Activated T-helper 17 cell treated with anti-CD3 and anti-CD28 coated beads, Interleukin-2, amount 50 U/mL, for 72 hours (primary cell): ENCODE measurements at regions not wholly inside any gene's neighbourhood (a gene's known extent, or its start where the extent isn't known, plus 50 kb on each side); places are given as distances from the start of the nearest gene placed in this dataset.

Experiments used
- ATAC-seq: fragments of 150-1000 bp; cut with Tn5 transposase; replicated peaks from 2 replicates; pipeline ENCODE4 v1.10.0; 2021; ENCODE audit warnings: mild to moderate bottlenecking, moderate library complexity
- H3K27ac Mint-ChIP-seq: one replicate; pipeline ENCODE4 v1.8.0; 2022; ENCODE audit warnings: mixed read lengths
- H3K27me3 Mint-ChIP-seq: one replicate; pipeline ENCODE4 v1.8.0; 2022; ENCODE audit warnings: mixed read lengths
- H3K36me3 Mint-ChIP-seq: one replicate; pipeline ENCODE4 v1.8.0; 2022; ENCODE audit warnings: low read depth, mild to moderate bottlenecking, mixed read lengths
- H3K4me1 Mint-ChIP-seq: one replicate; pipeline ENCODE4 v1.8.0; 2022; ENCODE audit warnings: mixed read lengths
- H3K4me3 Mint-ChIP-seq: one replicate; pipeline ENCODE4 v1.8.0; 2022; ENCODE audit warnings: mild to moderate bottlenecking, mixed read lengths
- H3K9me3 Mint-ChIP-seq: one replicate; pipeline ENCODE4 v1.8.0; 2022; ENCODE audit warnings: mixed read lengths

DNA sequence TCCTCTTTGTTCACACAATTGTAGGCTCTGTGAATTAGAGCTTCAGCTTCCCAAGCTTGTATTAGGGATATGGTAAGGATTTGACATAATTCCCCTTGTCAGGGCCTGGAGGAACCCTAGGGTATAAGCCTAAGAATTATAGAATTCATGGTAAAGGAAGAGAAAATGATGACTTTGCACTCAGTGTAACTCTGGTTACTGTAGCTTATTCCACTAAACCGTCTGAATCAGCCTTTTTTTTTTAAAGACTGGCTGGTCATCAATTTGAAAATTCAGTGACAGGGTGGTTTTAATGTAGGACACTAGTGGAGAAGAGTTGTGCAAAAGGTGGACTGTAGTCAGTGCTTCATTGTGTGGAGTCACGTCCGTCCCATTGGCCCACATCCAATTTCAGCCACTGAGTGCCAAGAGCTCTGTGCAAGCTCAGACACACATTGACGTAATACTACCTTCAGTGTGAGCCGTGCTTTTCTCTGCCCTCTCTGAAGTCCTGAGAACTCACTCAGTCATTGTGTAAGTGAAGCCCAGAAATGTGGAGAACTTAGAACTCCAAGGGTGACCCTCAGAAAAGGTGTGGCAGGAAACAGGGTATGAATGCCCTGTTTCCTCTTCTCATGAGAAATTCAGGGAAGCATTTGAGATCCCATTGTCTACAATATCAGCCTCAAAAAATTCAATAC is 449.8 kb downstream of the C4orf33 start:
- no peak for ATAC-seq
- peaks cover 5% of the 10 kb centered on the region for H3K9me3 Mint-ChIP-seq
- H3K36me3 Mint-ChIP-seq, result no peaks in the 10 kb centered on the region
- no peak overlapping the region for H3K27ac Mint-ChIP-seq
- H3K27me3 Mint-ChIP-seq, result no peaks in the 10 kb centered on the region
- H3K4me3 Mint-ChIP-seq, result no peak overlapping the region
- no peaks in the 10 kb centered on the region for H3K4me1 Mint-ChIP-seq

DNA sequence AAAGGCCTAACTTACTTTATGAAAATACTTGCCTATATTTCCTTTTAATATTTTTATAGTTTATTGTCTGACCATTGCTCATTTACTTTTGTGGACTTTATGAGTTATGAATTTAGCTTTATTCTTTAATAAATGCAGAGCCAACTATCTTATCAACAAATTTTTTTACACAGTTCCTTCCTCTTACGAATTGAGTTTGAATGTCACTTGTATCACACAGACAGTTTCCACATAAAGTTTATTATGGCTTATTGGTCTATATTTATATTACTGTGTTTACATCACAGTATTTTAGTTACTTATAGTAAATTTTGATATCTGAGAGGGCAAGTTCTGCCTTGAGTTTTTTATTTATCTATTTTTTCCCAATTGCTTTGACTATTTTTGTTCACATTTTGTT is 450.6 kb downstream of the C4orf33 start:
- Mint-ChIP-seq H3K36me3 (no peaks in the 10 kb centered on the region), H3K4me3 (no peak overlapping the region), H3K9me3 (peaks cover 5% of the 10 kb centered on the region), H3K4me1 (no peaks in the 10 kb centered on the region), H3K27me3 (no peaks in the 10 kb centered on the region), H3K27ac (no peak overlapping the region)
- no peak for ATAC-seq

DNA sequence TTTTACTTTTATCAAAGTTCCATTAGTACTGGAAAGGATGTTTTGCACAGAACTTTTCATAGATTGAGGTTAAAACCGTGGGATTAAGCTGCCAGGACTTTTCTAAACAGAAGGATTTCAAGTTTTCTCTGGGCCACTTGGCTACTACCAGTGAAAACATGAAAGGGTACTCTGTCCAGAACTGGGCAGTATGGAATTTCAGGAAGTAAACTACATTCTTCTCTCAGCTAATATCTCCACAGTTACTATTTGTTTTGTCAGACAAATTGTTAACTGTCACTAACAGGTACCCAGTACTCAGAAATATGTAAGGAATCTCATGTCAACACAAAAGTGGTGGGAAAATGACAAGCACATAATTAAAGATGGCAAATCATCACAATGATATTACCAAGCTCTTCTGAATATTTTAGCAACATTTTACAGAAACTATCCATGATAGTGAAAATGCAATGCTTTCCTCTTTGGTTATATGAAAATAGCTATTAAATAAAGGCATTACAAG is 454.4 kb downstream of the C4orf33 start:
- Mint-ChIP-seq H3K27ac (no peak overlapping the region), H3K36me3 (no peaks in the 10 kb centered on the region), H3K9me3 (no peaks in the 10 kb centered on the region), H3K27me3 (no peaks in the 10 kb centered on the region), H3K4me1 (no peaks in the 10 kb centered on the region), H3K4me3 (no peak overlapping the region)
- ATAC-seq, result no peak

DNA sequence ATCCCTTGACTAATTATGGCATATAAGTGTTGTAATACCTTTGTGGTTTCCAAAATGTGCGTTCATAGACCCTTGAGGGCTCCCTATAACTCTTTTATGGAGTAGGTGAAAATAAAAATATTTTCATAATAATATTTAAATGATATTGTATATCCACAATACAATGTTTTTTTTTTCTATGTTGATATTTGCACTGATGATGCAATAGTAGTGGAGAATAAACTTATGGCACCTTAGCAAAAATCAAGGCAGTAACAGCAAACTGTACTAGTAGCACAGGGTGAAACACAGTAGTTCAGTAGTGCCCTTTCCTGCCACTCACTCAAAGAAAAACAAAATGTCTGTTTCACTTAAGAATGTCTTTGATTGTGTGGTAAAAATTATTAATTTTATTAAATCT is 465.3 kb downstream of the C4orf33 start:
- no peak for ATAC-seq
- Mint-ChIP-seq H3K4me3 (no peak overlapping the region), H3K27me3 (no peaks in the 10 kb centered on the region), H3K9me3 (peaks cover 3% of the 10 kb centered on the region), H3K27ac (no peak overlapping the region), H3K4me1 (no peaks in the 10 kb centered on the region), H3K36me3 (no peaks in the 10 kb centered on the region)

DNA sequence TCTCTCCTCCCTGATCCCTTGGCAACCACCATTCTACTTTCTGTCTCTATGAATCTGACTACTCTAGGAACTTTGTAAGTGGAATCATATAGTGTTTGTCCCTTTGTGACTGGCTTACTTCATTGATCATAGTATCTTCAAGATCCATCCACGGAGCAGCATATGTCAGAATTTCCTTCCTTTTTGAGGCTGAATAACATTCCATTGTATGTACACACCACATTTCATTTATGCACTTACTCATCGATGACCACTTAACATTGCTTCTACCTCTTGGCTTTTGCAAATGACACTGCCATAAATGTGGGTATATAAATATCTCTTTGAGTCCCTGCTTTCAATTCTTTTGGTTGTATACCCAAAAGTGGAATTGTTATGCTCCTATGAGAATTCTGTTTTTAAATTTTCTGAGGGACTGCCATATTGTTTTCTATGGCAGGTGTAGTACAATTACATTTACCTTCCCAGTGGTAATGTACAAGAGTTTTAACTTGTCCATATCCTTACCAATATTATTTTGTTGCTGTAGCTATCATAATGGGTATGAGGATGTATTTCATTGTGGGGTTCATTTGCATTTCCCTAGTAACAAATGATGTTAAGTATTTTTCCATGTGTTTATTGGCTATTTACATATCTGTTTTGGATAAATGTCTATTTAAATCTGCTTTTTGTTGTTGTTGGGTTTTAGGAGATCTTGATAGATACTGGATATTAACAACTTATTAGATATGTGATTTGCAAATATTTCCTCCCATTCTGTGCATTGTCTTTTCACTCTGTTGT is 466.1 kb downstream of the C4orf33 start:
- Mint-ChIP-seq H3K27ac (no peak overlapping the region), H3K4me3 (no peak overlapping the region)

DNA sequence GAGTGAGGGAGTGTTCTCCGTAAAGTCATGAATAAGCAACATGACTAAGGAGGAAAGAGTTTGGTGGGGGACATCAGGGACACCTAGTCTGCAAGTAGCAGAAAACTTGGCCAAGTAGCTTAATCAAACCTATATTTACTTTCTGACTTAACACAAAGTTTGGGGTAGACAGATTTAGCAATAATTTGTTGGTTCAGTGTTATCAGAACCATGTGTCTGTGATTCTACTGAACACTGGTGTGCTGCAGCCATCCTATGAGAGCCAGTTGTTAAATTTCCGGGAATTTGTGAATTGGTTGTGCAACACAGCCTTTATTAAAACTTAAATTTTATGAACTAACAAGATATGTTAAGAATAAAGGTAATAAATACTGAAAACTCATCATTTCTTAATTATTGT is 469.3 kb downstream of the C4orf33 start:
- H3K4me3 Mint-ChIP-seq, result no peak overlapping the region
- H3K9me3 Mint-ChIP-seq, result peaks cover 6% of the 10 kb centered on the region
- H3K27ac Mint-ChIP-seq, result no peak overlapping the region

More for the DNA sequence above, 466.1 kb downstream of the C4orf33 start:
- Mint-ChIP-seq H3K4me1 (no peaks in the 10 kb centered on the region), H3K27me3 (no peaks in the 10 kb centered on the region), H3K36me3 (no peaks in the 10 kb centered on the region), H3K9me3 (peaks cover 6% of the 10 kb centered on the region)
- no peak for ATAC-seq

DNA sequence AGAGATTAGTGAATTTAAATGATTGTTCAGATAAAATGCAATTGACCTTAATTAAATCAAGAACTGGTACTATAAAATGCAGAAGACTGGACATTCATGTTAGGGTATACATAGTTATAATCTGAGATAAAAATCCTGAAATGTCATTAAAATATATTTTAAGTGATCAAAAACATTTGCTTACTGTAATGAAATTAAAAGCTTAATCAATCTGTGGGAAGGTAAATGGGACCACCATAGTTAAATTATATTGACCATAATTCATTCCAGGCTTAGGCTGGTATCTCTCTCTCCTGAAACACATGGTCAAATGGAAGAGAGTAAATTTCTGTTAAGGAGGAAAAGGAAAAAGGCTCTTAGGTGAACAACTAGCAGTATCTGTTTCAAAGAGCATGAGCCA is 474.4 kb downstream of the C4orf33 start:
- no peak overlapping the region for H3K27ac Mint-ChIP-seq
- no peak overlapping the region for H3K4me3 Mint-ChIP-seq
- H3K36me3 Mint-ChIP-seq, result no peaks in the 10 kb centered on the region
- no peaks in the 10 kb centered on the region for H3K4me1 Mint-ChIP-seq
- no peaks in the 10 kb centered on the region for H3K27me3 Mint-ChIP-seq
- peaks cover 3% of the 10 kb centered on the region for H3K9me3 Mint-ChIP-seq
- ATAC-seq, result no peak

More for the DNA sequence above, 469.3 kb downstream of the C4orf33 start:
- H3K27me3 Mint-ChIP-seq, result no peaks in the 10 kb centered on the region
- no peaks in the 10 kb centered on the region for H3K4me1 Mint-ChIP-seq
- ATAC-seq, result no peak
- H3K36me3 Mint-ChIP-seq, result no peaks in the 10 kb centered on the region

DNA sequence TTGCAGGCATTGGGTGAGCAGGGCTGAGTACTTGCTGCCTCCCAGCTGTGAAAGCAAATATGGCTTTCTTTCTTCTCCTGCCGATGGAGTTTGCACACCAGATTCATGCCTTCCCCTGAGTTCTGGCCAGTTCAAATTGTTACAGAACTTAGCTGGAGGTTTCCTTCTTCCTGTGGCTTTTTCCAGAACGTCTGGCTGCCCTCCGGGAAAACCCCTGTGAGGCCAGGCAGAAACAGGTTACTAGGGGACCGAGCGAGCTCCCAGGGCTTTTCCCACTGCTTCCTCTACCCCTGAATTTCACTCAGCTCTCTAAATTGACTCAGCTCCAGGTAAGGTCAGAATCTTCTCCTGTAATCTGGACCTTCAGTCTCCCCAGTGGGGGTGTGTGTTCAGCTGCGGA is 482.4 kb downstream of the C4orf33 start:
- no peaks in the 10 kb centered on the region for H3K4me1 Mint-ChIP-seq

DNA sequence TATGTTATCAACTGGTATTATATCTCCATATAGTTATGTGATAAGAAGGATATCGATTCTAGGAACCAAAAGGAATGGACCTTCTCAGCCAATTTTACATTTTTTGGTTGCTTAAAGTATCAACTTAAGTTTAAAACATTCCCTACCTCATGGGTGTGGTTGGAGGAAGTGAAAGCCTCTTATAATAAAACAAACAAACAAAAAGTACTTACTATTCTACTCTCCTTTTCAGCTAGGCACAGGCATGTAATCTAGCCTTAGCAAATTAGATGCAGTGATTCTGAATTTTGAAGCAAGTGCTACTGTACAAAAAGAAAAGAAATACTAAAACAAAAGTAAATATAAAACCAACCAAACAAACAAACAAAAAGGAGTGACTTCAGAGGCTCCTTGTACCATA is 485.4 kb downstream of the C4orf33 start:
- H3K9me3 Mint-ChIP-seq, result peaks cover 11% of the 10 kb centered on the region
- H3K4me3 Mint-ChIP-seq, result no peak overlapping the region
- no peak for ATAC-seq
- H3K36me3 Mint-ChIP-seq, result no peaks in the 10 kb centered on the region
- H3K27me3 Mint-ChIP-seq, result no peaks in the 10 kb centered on the region
- H3K4me1 Mint-ChIP-seq, result no peaks in the 10 kb centered on the region
- no peak overlapping the region for H3K27ac Mint-ChIP-seq

More for the DNA sequence above, 482.4 kb downstream of the C4orf33 start:
- Mint-ChIP-seq H3K27ac (no peak overlapping the region), H3K36me3 (no peaks in the 10 kb centered on the region), H3K27me3 (no peaks in the 10 kb centered on the region), H3K4me3 (no peak overlapping the region), H3K9me3 (peaks cover 11% of the 10 kb centered on the region)
- ATAC-seq, result no peak

DNA sequence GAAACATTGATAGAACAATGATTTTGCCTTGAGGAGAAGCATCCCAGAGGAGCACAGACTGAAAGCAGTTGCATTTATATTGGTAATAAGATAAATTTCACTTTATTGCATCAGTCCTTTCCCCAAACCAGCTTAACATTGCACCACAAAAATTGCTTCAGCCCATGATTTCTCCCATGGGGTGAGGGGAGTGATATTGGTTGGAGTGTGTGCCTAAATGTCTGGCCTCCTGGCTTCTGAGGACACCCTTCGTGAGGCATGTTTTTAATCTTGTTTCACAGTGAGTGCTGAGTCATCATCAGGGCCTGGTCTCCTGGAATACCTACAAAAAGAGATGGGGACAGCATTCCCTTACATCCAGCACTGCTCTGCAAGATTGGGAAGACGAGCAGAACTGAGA is 487.9 kb downstream of the C4orf33 start:
- Mint-ChIP-seq H3K36me3 (no peaks in the 10 kb centered on the region), H3K9me3 (peaks cover 9% of the 10 kb centered on the region), H3K27me3 (no peaks in the 10 kb centered on the region), H3K4me1 (no peaks in the 10 kb centered on the region), H3K4me3 (no peak overlapping the region), H3K27ac (no peak overlapping the region)
- ATAC-seq, result no peak

DNA sequence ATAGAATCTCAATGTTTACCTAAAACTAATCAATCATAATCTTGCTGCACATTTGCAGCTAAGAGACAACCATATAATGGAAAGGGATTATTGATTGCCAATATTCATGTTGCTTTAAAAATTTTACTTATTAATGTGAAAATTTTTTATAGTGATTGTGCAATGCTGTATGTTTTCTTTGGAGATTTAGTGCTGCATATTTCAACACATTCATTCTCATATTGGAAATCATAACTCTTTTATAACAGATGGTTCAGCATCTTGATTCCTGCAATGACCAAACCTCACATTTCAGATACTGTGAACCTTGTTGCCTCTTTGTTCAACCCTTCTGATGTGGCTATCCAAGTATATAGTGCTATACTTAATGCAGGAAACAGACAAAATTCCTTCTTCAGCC is 502.6 kb downstream of the C4orf33 start:
- Mint-ChIP-seq H3K4me1 (no peaks in the 10 kb centered on the region), H3K4me3 (no peak overlapping the region), H3K27ac (no peak overlapping the region), H3K9me3 (peaks cover 4% of the 10 kb centered on the region), H3K36me3 (no peaks in the 10 kb centered on the region), H3K27me3 (no peaks in the 10 kb centered on the region)
- ATAC-seq, result no peak

DNA sequence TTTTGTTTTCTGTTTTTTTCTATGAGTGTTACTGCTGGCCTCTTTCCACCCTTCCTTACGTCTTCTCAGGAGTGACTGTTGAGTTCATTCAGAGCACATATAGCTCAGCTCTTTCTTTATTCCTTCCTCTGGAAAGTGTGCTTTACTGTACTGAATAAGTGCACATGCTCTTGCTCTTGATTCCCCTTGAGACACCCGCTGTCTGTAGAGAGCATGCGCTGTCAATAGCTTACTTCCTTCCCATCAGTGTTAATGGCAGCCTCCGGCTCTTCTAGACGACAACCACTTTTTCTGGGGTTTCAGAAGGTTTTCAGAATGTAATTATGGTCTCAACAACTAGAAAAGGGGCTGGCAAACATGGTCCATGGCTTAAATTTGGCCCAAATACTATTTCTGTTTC is 504.9 kb downstream of the C4orf33 start:
- H3K4me3 Mint-ChIP-seq, result no peak overlapping the region
- H3K27ac Mint-ChIP-seq, result no peak overlapping the region
- no peaks in the 10 kb centered on the region for H3K36me3 Mint-ChIP-seq
- ATAC-seq, result no peak
- peaks cover 4% of the 10 kb centered on the region for H3K9me3 Mint-ChIP-seq
- no peaks in the 10 kb centered on the region for H3K27me3 Mint-ChIP-seq
- no peaks in the 10 kb centered on the region for H3K4me1 Mint-ChIP-seq

DNA sequence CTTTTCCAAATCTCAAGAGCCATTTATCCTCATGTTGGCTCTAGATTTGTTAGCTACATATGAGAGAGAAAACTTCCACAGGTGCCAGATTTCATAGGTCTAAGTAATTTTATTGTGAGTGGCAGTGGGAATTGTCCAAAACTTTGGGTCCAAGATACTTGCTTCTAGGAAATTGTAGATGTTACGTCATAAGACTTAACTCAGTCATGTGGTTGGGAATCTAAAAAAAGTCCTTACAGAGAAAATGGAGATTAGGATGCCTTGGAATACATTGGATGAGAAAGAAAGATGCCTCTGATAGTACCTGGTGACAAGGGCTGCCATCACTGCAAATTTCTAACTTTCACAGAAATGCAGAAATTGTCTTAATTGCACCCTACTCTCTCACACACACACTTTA is 506.5 kb downstream of the C4orf33 start:
- no peak overlapping the region for H3K27ac Mint-ChIP-seq
- peaks cover 4% of the 10 kb centered on the region for H3K9me3 Mint-ChIP-seq
- no peak for ATAC-seq
- no peaks in the 10 kb centered on the region for H3K36me3 Mint-ChIP-seq
- H3K27me3 Mint-ChIP-seq, result no peaks in the 10 kb centered on the region
- H3K4me1 Mint-ChIP-seq, result no peaks in the 10 kb centered on the region
- H3K4me3 Mint-ChIP-seq, result no peak overlapping the region

DNA sequence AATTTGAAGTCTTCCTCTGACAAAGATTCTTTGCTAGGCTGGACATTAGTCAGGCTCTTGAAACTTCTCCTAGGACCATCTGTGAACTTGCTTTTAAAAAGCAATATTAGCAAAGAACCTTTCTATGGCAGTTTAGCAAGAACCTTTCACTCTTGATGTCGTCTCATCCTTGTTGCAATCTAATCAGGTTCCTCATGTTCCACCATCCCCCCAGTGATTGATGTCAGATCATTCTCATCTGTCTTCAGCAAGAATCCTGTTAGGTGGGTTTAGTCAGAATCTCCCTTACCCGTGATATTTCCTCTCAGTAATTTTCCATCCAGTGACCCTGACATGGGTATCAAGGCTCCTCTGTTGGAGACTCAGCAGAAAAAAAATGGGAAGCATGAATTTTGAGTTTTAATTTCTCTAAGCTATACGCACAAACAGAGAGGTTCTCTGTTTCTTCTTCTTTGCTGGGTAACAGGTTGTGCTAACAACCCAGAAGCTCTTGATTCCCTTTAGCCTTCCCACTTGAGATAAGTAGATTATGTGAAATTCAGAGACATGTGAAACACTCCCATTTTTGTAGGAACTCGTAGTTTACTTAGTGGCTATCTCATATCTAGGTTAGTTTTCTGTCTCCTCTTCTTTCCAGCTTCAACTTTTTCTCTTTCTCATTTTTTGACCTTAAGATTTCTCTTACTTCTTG is 507.4 kb downstream of the C4orf33 start:
- H3K27ac Mint-ChIP-seq, result no peak overlapping the region
- H3K9me3 Mint-ChIP-seq, result peaks cover 4% of the 10 kb centered on the region
- H3K27me3 Mint-ChIP-seq, result no peaks in the 10 kb centered on the region
- H3K4me3 Mint-ChIP-seq, result no peak overlapping the region
- no peaks in the 10 kb centered on the region for H3K4me1 Mint-ChIP-seq
- no peaks in the 10 kb centered on the region for H3K36me3 Mint-ChIP-seq
- ATAC-seq, result no peak
